ENCODE measurements at regions not wholly inside any gene's neighbourhood (a gene's known extent, or its start where the extent isn't known, plus 50 kb on each side); places are given as distances from the start of the nearest gene placed in this dataset.
"Not testable (repeated sequence)": the region's sequence is repeated elsewhere in the genome, so short reads cannot be mapped to it uniquely, and the experiment has no call there.

DNA sequence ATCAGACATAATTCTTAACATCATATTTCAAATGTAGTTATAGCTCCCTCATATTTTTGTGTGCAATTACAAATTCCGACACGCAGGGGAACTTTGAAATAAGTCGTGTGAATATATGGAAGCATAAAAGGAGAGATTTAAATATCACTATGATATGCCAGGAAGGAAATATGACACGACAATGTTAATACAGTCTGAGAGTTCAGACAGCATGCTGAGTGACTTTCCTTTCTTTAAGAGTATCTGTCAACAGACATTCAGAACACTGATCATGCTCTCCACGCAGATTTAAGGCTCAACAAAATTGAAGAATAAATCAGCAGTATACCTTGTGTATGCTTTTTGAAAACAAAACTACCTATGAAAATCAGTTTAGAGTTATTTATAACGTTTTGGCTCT lies 232.6 kb upstream of the CARD18 start:
- no peak for TF ChIP-seq CTCF (conservative IDR thresholded peaks at IDR 0.05; ENCODE audit: low read depth, low read length)
- no peak overlapping the region for H3K4me3 ChIP-seq (ENCODE audit: low read depth, low read length)
- no peak for DNase-seq (ENCODE audit: low read depth)

- no peak for TF ChIP-seq CTCF (conservative IDR thresholded peaks at IDR 0.05; ENCODE audit: low read depth, low read length)
- no peak for DNase-seq (ENCODE audit: low read depth)
- H3K4me3 ChIP-seq (ENCODE audit: low read depth, low read length) = no peak overlapping the region
Observed at GRCh38 chr11:105371311-105371710, 231.7 kb upstream of the CARD18 start.

GRCh38 chr11:105368711-105369110 lies 229.1 kb upstream of the CARD18 start:
- DNase-seq (ENCODE audit: low read depth) = no peak
- no peak overlapping the region for H3K4me3 ChIP-seq (ENCODE audit: low read depth, low read length)
- TF ChIP-seq CTCF (conservative IDR thresholded peaks at IDR 0.05; ENCODE audit: low read depth, low read length) = no peak

- DNase-seq (ENCODE audit: low read depth) = no peak
- no peak overlapping the region for H3K4me3 ChIP-seq (ENCODE audit: low read depth, low read length)
- TF ChIP-seq CTCF (conservative IDR thresholded peaks at IDR 0.05; ENCODE audit: low read depth, low read length) = no peak
Observed at GRCh38 chr11:105367129-105367528, 227.6 kb upstream of the CARD18 start.

GRCh38 chr11:105361651-105362050 lies 222.1 kb upstream of the CARD18 start:
- DNase-seq (ENCODE audit: low read depth) = no peak
- TF ChIP-seq CTCF (conservative IDR thresholded peaks at IDR 0.05; ENCODE audit: low read depth, low read length) = no peak
- no peak overlapping the region for H3K4me3 ChIP-seq (ENCODE audit: low read depth, low read length)

DNA sequence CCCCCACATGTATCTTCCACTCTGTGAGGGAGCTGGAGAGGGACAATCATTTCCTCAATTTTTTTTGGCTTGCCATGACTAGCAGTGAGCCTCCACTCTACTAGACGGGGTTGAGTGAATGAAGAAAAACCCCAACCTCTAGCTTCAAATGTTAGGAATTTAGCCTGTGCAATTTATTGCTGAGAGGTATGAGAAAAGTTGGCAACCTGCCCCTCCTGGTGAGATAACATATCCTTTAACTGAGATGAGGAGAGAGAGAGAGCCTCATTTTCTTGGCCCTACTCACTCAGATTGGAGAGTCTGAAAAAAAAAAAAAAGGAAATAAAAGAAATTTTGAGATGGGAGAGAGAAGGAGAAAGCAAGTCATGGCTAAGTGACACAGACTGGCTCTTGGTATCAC lies 218.2 kb upstream of the CARD18 start:
- no peak for DNase-seq (ENCODE audit: low read depth)
- TF ChIP-seq CTCF (conservative IDR thresholded peaks at IDR 0.05; ENCODE audit: low read depth, low read length) = no peak
- H3K4me3 ChIP-seq (ENCODE audit: low read depth, low read length) = no peak overlapping the region

DNA sequence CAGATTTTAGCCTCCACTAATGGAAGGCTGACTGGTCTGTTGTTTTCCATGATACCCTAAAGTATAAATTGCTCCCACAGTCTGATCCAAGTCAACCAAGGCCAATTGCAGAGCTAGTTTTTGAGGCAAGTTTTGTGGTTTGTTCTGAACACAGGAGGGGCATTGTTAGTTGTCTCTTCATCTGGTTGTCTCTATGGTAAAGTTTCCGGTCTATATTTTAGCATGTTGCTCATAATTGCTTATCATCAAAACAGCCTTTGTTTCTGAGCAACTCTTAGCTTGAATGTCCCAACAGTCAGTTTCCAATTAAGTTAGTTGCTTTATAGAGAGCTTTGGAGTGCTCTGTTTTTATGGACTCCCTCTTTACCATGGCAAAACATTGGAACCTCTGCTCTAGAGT lies 217.6 kb upstream of the CARD18 start:
- no peak overlapping the region for H3K4me3 ChIP-seq (ENCODE audit: low read depth, low read length)
- no peak for DNase-seq (ENCODE audit: low read depth)
- no peak for TF ChIP-seq CTCF (conservative IDR thresholded peaks at IDR 0.05; ENCODE audit: low read depth, low read length)

DNA sequence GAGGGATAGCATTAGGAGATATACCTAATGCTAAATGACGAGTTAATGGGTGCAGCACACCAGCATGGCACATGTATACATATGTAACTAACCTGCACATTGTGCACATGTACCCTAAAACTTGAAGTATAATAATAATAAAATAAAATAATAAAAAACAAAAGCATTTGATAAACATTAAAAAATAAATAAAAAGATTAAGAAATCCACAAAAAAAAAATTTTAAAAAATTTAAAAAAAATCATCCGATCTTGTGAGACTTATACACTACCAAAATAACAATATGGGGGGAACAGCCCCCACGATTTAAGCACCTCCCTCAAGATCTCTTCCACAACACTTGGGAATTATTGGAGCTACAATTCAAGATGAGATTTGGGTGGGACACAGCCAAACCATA lies 210.3 kb upstream of the CARD18 start:
- not testable (repeated sequence) for DNase-seq (ENCODE audit: low read depth); H3K4me3 ChIP-seq (ENCODE audit: low read depth, low read length)
